Liver (tissue), 8 donors: ENCODE measurements at regions not wholly inside any gene's neighbourhood (a gene's known extent, or its start where the extent isn't known, plus 50 kb on each side); places are given as distances from the start of the nearest gene placed in this dataset.

Experiments
- DNase-seq: peaks from one replicate; pipeline ENCODE4 v3.0.0-alpha.2; 2017; ENCODE audit warnings: low spot score
- H3K27ac ChIP-seq, 2 donors: one replicate each; pipeline ENCODE4 v1.7.0; 2013; ENCODE audit warnings: inconsistent platforms in 2 of 2, low read length in 2 of 2, control low read depth in 1 of 2, low read depth in 1 of 2, mild to moderate bottlenecking in 1 of 2
- H3K27me3 ChIP-seq, 4 donors: one replicate each; pipeline versions ENCODE4 v1.6.1 to v1.7.0; 2013; ENCODE audit warnings: low read length in 3 of 4, inconsistent platforms in 1 of 4, mild to moderate bottlenecking in 1 of 4, moderate library complexity in 1 of 4; ENCODE audit not compliant: control insufficient read depth in 4 of 4, insufficient read depth in 4 of 4
- H3K36me3 ChIP-seq, 4 donors: one replicate each; pipeline versions ENCODE4 v1.6.1 to v1.7.0; 2013; ENCODE audit warnings: low read length in 3 of 4, mild to moderate bottlenecking in 3 of 4, low read depth in 1 of 4, moderate library complexity in 1 of 4; ENCODE audit not compliant: control insufficient read depth in 4 of 4, insufficient read depth in 3 of 4
- H3K4me1 ChIP-seq, 4 donors: one replicate each; pipeline versions ENCODE4 v1.6.1 to v1.7.0; 2013; ENCODE audit warnings: low read length in 3 of 4, mild to moderate bottlenecking in 3 of 4, moderate library complexity in 1 of 4; ENCODE audit not compliant: control insufficient read depth in 4 of 4, insufficient read depth in 4 of 4
- H3K4me3 ChIP-seq, 3 donors: one replicate each; pipeline versions ENCODE4 v1.6.1 to v1.7.0; 2013; ENCODE audit warnings: low read length in 3 of 3, control low read depth in 1 of 3, low read depth in 1 of 3, mild to moderate bottlenecking in 1 of 3
- H3K9ac ChIP-seq, 2 donors: one replicate each; pipeline ENCODE4 v1.7.0; 2013; ENCODE audit warnings: low read length in 2 of 2, mild to moderate bottlenecking in 2 of 2, moderate library complexity in 2 of 2, control low read depth in 1 of 2, low read depth in 1 of 2
- H3K9me3 ChIP-seq, 4 donors: one replicate each; pipeline versions ENCODE4 v1.6.1 to v1.7.0; 2013; ENCODE audit warnings: low read length in 3 of 4; ENCODE audit not compliant: control insufficient read depth in 4 of 4
- CTCF ChIP-seq: fragments of 150-350 bp; IDR thresholded peaks from 2 replicates; pipeline ENCODE4 v1.5.1; 2017; ENCODE audit warnings: improper control_type of control experiment, low read depth, low read length; ENCODE audit not compliant: missing input control
- EGR1 ChIP-seq, 2 donors: IDR thresholded peaks; 2 replicates each; pipeline ENCODE4 v1.6.1; 2016 to 2018; ENCODE audit warnings: antibody characterized with exemption in 2 of 2, low read depth in 2 of 2
- FOXA1 ChIP-seq: IDR thresholded peaks from 2 replicates; pipeline ENCODE4 v1.6.1; 2016; ENCODE audit warnings: antibody characterized with exemption
- FOXA2 ChIP-seq: IDR thresholded peaks from 2 replicates; pipeline ENCODE4 v1.6.1; 2016; ENCODE audit warnings: antibody characterized with exemption
- GABPA ChIP-seq, 2 donors: IDR thresholded peaks in 1 of 2; conservative IDR thresholded peaks in 1 of 2; 2 replicates each; pipeline ENCODE4 v1.6.1; 2016; ENCODE audit warnings: antibody characterized with exemption in 2 of 2, mild to moderate bottlenecking in 1 of 2, moderate library complexity in 1 of 2
- HNF4A ChIP-seq, 2 donors: conservative IDR thresholded peaks; 2 replicates each; pipeline ENCODE4 v1.6.1; 2016; ENCODE audit warnings: antibody characterized with exemption in 2 of 2, mild to moderate bottlenecking in 2 of 2
- HNF4G ChIP-seq: IDR thresholded peaks from 2 replicates; pipeline ENCODE4 v1.6.1; 2016; ENCODE audit warnings: antibody characterized with exemption
- JUND ChIP-seq, 2 donors: IDR thresholded peaks; 2 replicates each; pipeline ENCODE4 v1.6.1; 2016; ENCODE audit warnings: antibody characterized with exemption in 2 of 2
- NR2F2 ChIP-seq: IDR thresholded peaks from 2 replicates; pipeline ENCODE4 v1.6.1; 2016; ENCODE audit warnings: antibody characterized with exemption
- RAD21 ChIP-seq, 2 donors: IDR thresholded peaks; 2 replicates each; pipeline ENCODE4 v1.6.1; 2016; ENCODE audit warnings: antibody characterized with exemption in 2 of 2, mild to moderate bottlenecking in 2 of 2
- RXRA ChIP-seq, 2 donors: IDR thresholded peaks; 2 replicates each; pipeline ENCODE4 v1.6.1; 2017 to 2018; ENCODE audit warnings: antibody characterized with exemption in 2 of 2, mild to moderate bottlenecking in 1 of 2
- SP1 ChIP-seq: IDR thresholded peaks from 2 replicates; pipeline ENCODE4 v1.6.1; 2018; ENCODE audit warnings: antibody characterized with exemption, mild to moderate bottlenecking
- TAF1 ChIP-seq: conservative IDR thresholded peaks from 2 replicates; pipeline ENCODE4 v1.6.1; 2016; ENCODE audit warnings: antibody characterized with exemption, mild to moderate bottlenecking
- WGBS: extraction: QIAGEN DNeasy Blood & Tissue Kit; methylation state at CpG from one replicate; pipeline ENCODE4 v1.1.7; 2013; 5-methylcytosine and 5-hydroxymethylcytosine counted together
- TF ChIP-seq, protein P1 (sequence below): IDR thresholded peaks from 2 replicates; pipeline ENCODE4 v1.6.1; 2016; ENCODE audit warnings: antibody characterized with exemption
- TF ChIP-seq, protein P2 (sequence below): IDR thresholded peaks from 2 replicates; pipeline ENCODE4 v1.6.1; 2016; ENCODE audit warnings: antibody characterized with exemption
- TF ChIP-seq, protein P3 (sequence below): IDR thresholded peaks from 2 replicates; pipeline ENCODE4 v1.6.1; 2016; ENCODE audit warnings: antibody characterized with exemption
- TF ChIP-seq, protein P4 (sequence below): IDR thresholded peaks from 2 replicates; pipeline ENCODE4 v1.6.1; 2016; ENCODE audit warnings: antibody characterized with exemption, mild to moderate bottlenecking
- donor health status: healthy.
- donor health status: healthy.
- donor health status: healthy.
- donor health status: healthy.
- donor health status: healthy.

- H3K9ac ChIP-seq = no peak overlapping the region
- H3K4me3 ChIP-seq = no peak overlapping the region
- H3K27me3 ChIP-seq = no peaks in the 10 kb centered on the region
- H3K9me3 ChIP-seq = no peaks in the 10 kb centered on the region
- no peaks in the 10 kb centered on the region for H3K36me3 ChIP-seq
- no peak overlapping the region for H3K27ac ChIP-seq
- WGBS = 46% methylated on average over 6 of the region's 6 CpGs
- TF ChIP-seq FOXA1 = no peak
- no peak for TF ChIP-seq EGR1 (IDR thresholded peaks at IDR 0.05; ENCODE audit: low read depth in 2 of 2)
- peak in 1 of 2 donors; percentile 16 for TF ChIP-seq RAD21 (IDR thresholded peaks at IDR 0.05)
- TF ChIP-seq, protein P1, sequence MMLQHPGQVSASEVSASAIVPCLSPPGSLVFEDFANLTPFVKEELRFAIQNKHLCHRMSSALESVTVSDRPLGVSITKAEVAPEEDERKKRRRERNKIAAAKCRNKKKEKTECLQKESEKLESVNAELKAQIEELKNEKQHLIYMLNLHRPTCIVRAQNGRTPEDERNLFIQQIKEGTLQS = no peak
- no peak for TF ChIP-seq JUND (IDR thresholded peaks at IDR 0.05)
- H3K4me1 ChIP-seq = peaks cover 0 to 8% (median 0%) of the 10 kb centered on the region in 4 donors
- no peak for DNase-seq
These were observed 268.7 kb upstream of the VCX3A start for GRCh38 chrX:6803607-6804006.

- Histone ChIP-seq H3K9me3 (no peaks in the 10 kb centered on the region), H3K9ac (no peak overlapping the region), H3K36me3 (no peaks in the 10 kb centered on the region), H3K27me3 (no peaks in the 10 kb centered on the region), H3K4me3 (no peak overlapping the region), H3K4me1 (no peaks in the 10 kb centered on the region), H3K27ac (no peak overlapping the region)
- DNase-seq = no peak
- over 99% methylated on average over 5 of the region's 5 CpGs for WGBS
- no peak for TF ChIP-seq HNF4A (conservative IDR thresholded peaks at IDR 0.05)
- TF ChIP-seq SP1 = no peak
- no peak for TF ChIP-seq HNF4G
- TF ChIP-seq, protein P1 = no peak
- no peak for TF ChIP-seq RAD21 (IDR thresholded peaks at IDR 0.05)
- no peak for TF ChIP-seq FOXA1
- TF ChIP-seq, protein P2, sequence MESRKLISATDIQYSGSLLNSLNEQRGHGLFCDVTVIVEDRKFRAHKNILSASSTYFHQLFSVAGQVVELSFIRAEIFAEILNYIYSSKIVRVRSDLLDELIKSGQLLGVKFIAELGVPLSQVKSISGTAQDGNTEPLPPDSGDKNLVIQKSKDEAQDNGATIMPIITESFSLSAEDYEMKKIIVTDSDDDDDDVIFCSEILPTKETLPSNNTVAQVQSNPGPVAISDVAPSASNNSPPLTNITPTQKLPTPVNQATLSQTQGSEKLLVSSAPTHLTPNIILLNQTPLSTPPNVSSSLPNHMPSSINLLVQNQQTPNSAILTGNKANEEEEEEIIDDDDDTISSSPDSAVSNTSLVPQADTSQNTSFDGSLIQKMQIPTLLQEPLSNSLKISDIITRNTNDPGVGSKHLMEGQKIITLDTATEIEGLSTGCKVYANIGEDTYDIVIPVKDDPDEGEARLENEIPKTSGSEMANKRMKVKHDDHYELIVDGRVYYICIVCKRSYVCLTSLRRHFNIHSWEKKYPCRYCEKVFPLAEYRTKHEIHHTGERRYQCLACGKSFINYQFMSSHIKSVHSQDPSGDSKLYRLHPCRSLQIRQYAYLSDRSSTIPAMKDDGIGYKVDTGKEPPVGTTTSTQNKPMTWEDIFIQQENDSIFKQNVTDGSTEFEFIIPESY = no peak
- TF ChIP-seq NR2F2 = no peak
- TF ChIP-seq EGR1 (IDR thresholded peaks at IDR 0.05; ENCODE audit: low read depth in 2 of 2) = no peak
- no peak for TF ChIP-seq CTCF
- TF ChIP-seq, protein P3, sequence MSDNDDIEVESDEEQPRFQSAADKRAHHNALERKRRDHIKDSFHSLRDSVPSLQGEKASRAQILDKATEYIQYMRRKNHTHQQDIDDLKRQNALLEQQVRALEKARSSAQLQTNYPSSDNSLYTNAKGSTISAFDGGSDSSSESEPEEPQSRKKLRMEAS = no peak
- TF ChIP-seq GABPA (IDR thresholded peaks at IDR 0.05 in 1 of 2, conservative IDR thresholded peaks at IDR 0.05 in 1 of 2) = no peak
These were observed 258.1 kb upstream of the VCX3A start for GRCh38 chrX:6793000-6793399.

GRCh38 chrX:6783912-6784311 is 249.0 kb upstream of the VCX3A start:
- Histone ChIP-seq H3K9me3 (no peaks in the 10 kb centered on the region), H3K4me1 (peaks cover 1 to 7% (median 4%) of the 10 kb centered on the region in 4 donors), H3K27ac (no peak overlapping the region), H3K27me3 (no peaks in the 10 kb centered on the region), H3K4me3 (no peak overlapping the region), H3K36me3 (no peaks in the 10 kb centered on the region), H3K9ac (no peak overlapping the region)
- no peak for DNase-seq
- 93% methylated on average over 3 of the region's 3 CpGs for WGBS
- TF ChIP-seq SP1 (no peak), FOXA2 (no peak), RAD21 (IDR thresholded peaks at IDR 0.05) (no peak), JUND (IDR thresholded peaks at IDR 0.05) (no peak), NR2F2 (no peak), CTCF (no peak), RXRA (IDR thresholded peaks at IDR 0.05) (no peak), TAF1 (no peak)
- TF ChIP-seq, protein P4, sequence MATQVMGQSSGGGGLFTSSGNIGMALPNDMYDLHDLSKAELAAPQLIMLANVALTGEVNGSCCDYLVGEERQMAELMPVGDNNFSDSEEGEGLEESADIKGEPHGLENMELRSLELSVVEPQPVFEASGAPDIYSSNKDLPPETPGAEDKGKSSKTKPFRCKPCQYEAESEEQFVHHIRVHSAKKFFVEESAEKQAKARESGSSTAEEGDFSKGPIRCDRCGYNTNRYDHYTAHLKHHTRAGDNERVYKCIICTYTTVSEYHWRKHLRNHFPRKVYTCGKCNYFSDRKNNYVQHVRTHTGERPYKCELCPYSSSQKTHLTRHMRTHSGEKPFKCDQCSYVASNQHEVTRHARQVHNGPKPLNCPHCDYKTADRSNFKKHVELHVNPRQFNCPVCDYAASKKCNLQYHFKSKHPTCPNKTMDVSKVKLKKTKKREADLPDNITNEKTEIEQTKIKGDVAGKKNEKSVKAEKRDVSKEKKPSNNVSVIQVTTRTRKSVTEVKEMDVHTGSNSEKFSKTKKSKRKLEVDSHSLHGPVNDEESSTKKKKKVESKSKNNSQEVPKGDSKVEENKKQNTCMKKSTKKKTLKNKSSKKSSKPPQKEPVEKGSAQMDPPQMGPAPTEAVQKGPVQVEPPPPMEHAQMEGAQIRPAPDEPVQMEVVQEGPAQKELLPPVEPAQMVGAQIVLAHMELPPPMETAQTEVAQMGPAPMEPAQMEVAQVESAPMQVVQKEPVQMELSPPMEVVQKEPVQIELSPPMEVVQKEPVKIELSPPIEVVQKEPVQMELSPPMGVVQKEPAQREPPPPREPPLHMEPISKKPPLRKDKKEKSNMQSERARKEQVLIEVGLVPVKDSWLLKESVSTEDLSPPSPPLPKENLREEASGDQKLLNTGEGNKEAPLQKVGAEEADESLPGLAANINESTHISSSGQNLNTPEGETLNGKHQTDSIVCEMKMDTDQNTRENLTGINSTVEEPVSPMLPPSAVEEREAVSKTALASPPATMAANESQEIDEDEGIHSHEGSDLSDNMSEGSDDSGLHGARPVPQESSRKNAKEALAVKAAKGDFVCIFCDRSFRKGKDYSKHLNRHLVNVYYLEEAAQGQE = no peak
- TF ChIP-seq, protein P3 = no peak
